Neural progenitor cell (in vitro differentiated cells): ENCODE measurements at regions not wholly inside any gene's neighbourhood (a gene's known extent, or its start where the extent isn't known, plus 50 kb on each side); places are given as distances from the start of the nearest gene placed in this dataset.

Source experiments
- DNase-seq: peaks from one replicate; pipeline ENCODE4 v3.0.0-alpha.2; 2016; ENCODE audit warnings: low spot score
- H2AFZ ChIP-seq: fragments of 200-600 bp; sonication (generic); replicated peaks from 2 replicates; pipeline ENCODE4 v1.6.1; 2016; ENCODE audit warnings: antibody characterized with exemption
- H3F3A ChIP-seq: fragments of 200-600 bp; sonication (generic); 2 replicates; pipeline ENCODE4 v1.6.1; 2016; ENCODE audit warnings: antibody characterized with exemption, low read depth
- H3K27ac ChIP-seq: fragments of 200-600 bp; sonication (generic); 2 replicates; pipeline ENCODE4 v1.5.1; 2016; ENCODE audit warnings: mild to moderate bottlenecking
- H3K27me3 ChIP-seq: fragments of 200-600 bp; sonication (generic); 2 replicates; pipeline ENCODE4 v1.6.1; 2016; ENCODE audit warnings: mild to moderate bottlenecking, moderate library complexity
- H3K36me3 ChIP-seq: fragments of 200-600 bp; sonication (generic); 2 replicates; pipeline ENCODE4 v1.5.1; 2016
- H3K4me1 ChIP-seq: fragments of 200-600 bp; sonication (generic); 2 replicates; pipeline ENCODE4 v1.6.1; 2016; ENCODE audit warnings: mixed run types
- H3K4me2 ChIP-seq: fragments of 200-600 bp; sonication (generic); 2 replicates; pipeline ENCODE4 v1.6.1; 2016
- H3K4me3 ChIP-seq: fragments of 200-600 bp; sonication (generic); 2 replicates; pipeline ENCODE4 v1.5.1; 2016
- H3K79me2 ChIP-seq: fragments of 200-600 bp; sonication (generic); 2 replicates; pipeline ENCODE4 v1.6.1; 2016; ENCODE audit warnings: low read depth
- H3K9ac ChIP-seq: fragments of 200-600 bp; sonication (generic); 2 replicates; pipeline ENCODE4 v1.6.1; 2016
- H3K9me3 ChIP-seq: fragments of 200-600 bp; sonication (generic); 2 replicates; pipeline ENCODE4 v1.5.1; 2016; ENCODE audit warnings: low read depth
- H4K20me1 ChIP-seq: fragments of 200-600 bp; sonication (generic); 2 replicates; pipeline ENCODE4 v1.6.1; 2016; ENCODE audit warnings: low read depth
- H3K27ac Mint-ChIP-seq: 3 replicates; pipeline ENCODE4 v1.8.0; 2021; ENCODE audit warnings: mixed read lengths
- H3K27me3 Mint-ChIP-seq: 2 replicates; pipeline ENCODE4 v1.8.0; 2022; ENCODE audit warnings: low read depth, mild to moderate bottlenecking, inconsistent platforms, moderate library complexity, mixed read lengths; ENCODE audit not compliant: insufficient read depth
- H3K36me3 Mint-ChIP-seq: 3 replicates; pipeline ENCODE4 v1.8.0; 2021; ENCODE audit warnings: mixed read lengths
- H3K4me1 Mint-ChIP-seq: 3 replicates; pipeline ENCODE4 v1.8.0; 2021; ENCODE audit warnings: mixed read lengths
- H3K4me3 Mint-ChIP-seq: 3 replicates; pipeline ENCODE4 v1.8.0; 2021; ENCODE audit warnings: mild to moderate bottlenecking, moderate library complexity, mixed read lengths
- H3K9me3 Mint-ChIP-seq: 3 replicates; pipeline ENCODE4 v1.8.0; 2020; ENCODE audit warnings: mixed read lengths
- CTCF ChIP-seq: fragments of 200-600 bp; sonication (generic); IDR thresholded peaks from 2 replicates; pipeline ENCODE4 v1.5.1; 2017; ENCODE audit warnings: antibody characterized with exemption, mild to moderate bottlenecking
- EZH2 ChIP-seq: fragments of 200-600 bp; sonication (generic); IDR thresholded peaks from 2 replicates; pipeline ENCODE4 v1.6.1; 2017; ENCODE audit warnings: antibody characterized with exemption, mild to moderate bottlenecking, moderate library complexity
- EZH2phosphoT487 ChIP-seq: fragments of 200-600 bp; sonication (generic); IDR thresholded peaks from 2 replicates; pipeline ENCODE4 v1.6.1; 2017; ENCODE audit warnings: antibody characterized with exemption

GRCh38 chr5:4108690-4109089, 513.1 kb downstream of the IRX1 start:
- H3K27ac Mint-ChIP-seq: no peak overlapping the region
- H3K36me3 ChIP-seq: no peaks in the 10 kb centered on the region
- peaks cover 5% of the 10 kb centered on the region for H3K4me1 Mint-ChIP-seq
- no peaks in the 10 kb centered on the region for H3K4me1 ChIP-seq
- no peaks in the 10 kb centered on the region for H3K9me3 ChIP-seq
- no peaks in the 10 kb centered on the region for H3K27me3 ChIP-seq
- no peak overlapping the region for H3K9ac ChIP-seq
- H3K79me2 ChIP-seq: no peaks in the 10 kb centered on the region
- no peak overlapping the region for H2AFZ ChIP-seq
- H3K27ac ChIP-seq: no peak overlapping the region
- no peaks in the 10 kb centered on the region for H3K36me3 Mint-ChIP-seq
- H3K4me3 Mint-ChIP-seq: no peak overlapping the region
- H3K9me3 Mint-ChIP-seq: no peaks in the 10 kb centered on the region
- H3K27me3 Mint-ChIP-seq: no peaks in the 10 kb centered on the region
- no peak overlapping the region for H3K4me3 ChIP-seq
- no peak for DNase-seq
- no peaks in the 10 kb centered on the region for H3F3A ChIP-seq
- no peak overlapping the region for H3K4me2 ChIP-seq
- H4K20me1 ChIP-seq: no peaks in the 10 kb centered on the region
- TF ChIP-seq CTCF: no peak
- TF ChIP-seq EZH2: no peak
- no peak for TF ChIP-seq EZH2phosphoT487

GRCh38 chr5:4113426-4113825, 517.8 kb downstream of the IRX1 start:
- H3K36me3 Mint-ChIP-seq: no peaks in the 10 kb centered on the region
- Histone ChIP-seq H3K27ac (no peak overlapping the region), H3K4me1 (no peaks in the 10 kb centered on the region), H4K20me1 (no peaks in the 10 kb centered on the region), H3F3A (no peaks in the 10 kb centered on the region), H3K9ac (no peak overlapping the region), H3K36me3 (no peaks in the 10 kb centered on the region), H3K4me2 (no peak overlapping the region), H3K79me2 (no peaks in the 10 kb centered on the region), H3K9me3 (no peaks in the 10 kb centered on the region), H3K4me3 (no peak overlapping the region), H3K27me3 (no peaks in the 10 kb centered on the region), H2AFZ (no peak overlapping the region)
- peaks cover 5% of the 10 kb centered on the region for H3K4me1 Mint-ChIP-seq
- H3K27ac Mint-ChIP-seq: no peak overlapping the region
- TF ChIP-seq EZH2phosphoT487 (no peak), CTCF (no peak), EZH2 (no peak)
- H3K4me3 Mint-ChIP-seq: no peak overlapping the region
- H3K9me3 Mint-ChIP-seq: no peaks in the 10 kb centered on the region
- DNase-seq: no peak
- H3K27me3 Mint-ChIP-seq: no peaks in the 10 kb centered on the region

- Histone ChIP-seq H3K27me3 (no peaks in the 10 kb centered on the region), H3K4me2 (no peak overlapping the region), H3K9me3 (no peaks in the 10 kb centered on the region), H2AFZ (no peak overlapping the region), H3K9ac (no peak overlapping the region), H3K4me1 (no peaks in the 10 kb centered on the region), H3F3A (no peaks in the 10 kb centered on the region), H3K4me3 (no peak overlapping the region), H3K27ac (no peak overlapping the region), H4K20me1 (no peaks in the 10 kb centered on the region), H3K79me2 (no peaks in the 10 kb centered on the region), H3K36me3 (no peaks in the 10 kb centered on the region)
- Mint-ChIP-seq H3K36me3 (no peaks in the 10 kb centered on the region), H3K9me3 (no peaks in the 10 kb centered on the region), H3K27ac (no peak overlapping the region), H3K27me3 (no peaks in the 10 kb centered on the region), H3K4me1 (peaks cover 5% of the 10 kb centered on the region), H3K4me3 (no peak overlapping the region)
- no peak for DNase-seq
- no peak for TF ChIP-seq CTCF
- TF ChIP-seq EZH2: no peak
- TF ChIP-seq EZH2phosphoT487: no peak
Measured at GRCh38 chr5:4113905-4114304, 518.3 kb downstream of the IRX1 start.

- no peaks in the 10 kb centered on the region for H3K36me3 Mint-ChIP-seq
- Histone ChIP-seq H4K20me1 (no peaks in the 10 kb centered on the region), H3K9me3 (no peaks in the 10 kb centered on the region), H3K9ac (no peak overlapping the region), H3F3A (no peaks in the 10 kb centered on the region), H3K27me3 (no peaks in the 10 kb centered on the region), H3K27ac (no peak overlapping the region), H3K4me3 (no peak overlapping the region), H2AFZ (no peak overlapping the region), H3K79me2 (no peaks in the 10 kb centered on the region), H3K4me2 (no peak overlapping the region), H3K36me3 (no peaks in the 10 kb centered on the region), H3K4me1 (no peaks in the 10 kb centered on the region)
- no peaks in the 10 kb centered on the region for H3K9me3 Mint-ChIP-seq
- no peak for TF ChIP-seq EZH2
- no peak for TF ChIP-seq CTCF
- no peak for TF ChIP-seq EZH2phosphoT487
- no peak for DNase-seq
- peaks cover 5% of the 10 kb centered on the region for H3K4me1 Mint-ChIP-seq
- H3K27ac Mint-ChIP-seq: no peak overlapping the region
- H3K27me3 Mint-ChIP-seq: no peaks in the 10 kb centered on the region
- H3K4me3 Mint-ChIP-seq: no peak overlapping the region
Measured at GRCh38 chr5:4114452-4114851, 518.8 kb downstream of the IRX1 start.
